ENCODE measurements at regions not wholly inside any gene's neighbourhood (a gene's known extent, or its start where the extent isn't known, plus 50 kb on each side); places are given as distances from the start of the nearest gene placed in this dataset.

GRCh38 chr13:63607153-63607552 is 2191.5 kb upstream of the PCDH20 start:
- H3K14ac ChIP-seq (ENCODE audit: insufficient read depth, low read length): no peak overlapping the region

More at GRCh38 chr13:63607153-63607552, 2191.5 kb upstream of the PCDH20 start:
- no peak overlapping the region for H3K9ac ChIP-seq (ENCODE audit: extremely low read depth, insufficient read length, low read length)
- H3K4ac ChIP-seq (ENCODE audit: low read depth, low read length): no peak overlapping the region
- H2BK5ac ChIP-seq (ENCODE audit: insufficient read length, low read length): no peak overlapping the region
- H3K27me3 ChIP-seq (ENCODE audit: insufficient read depth, low read length): no peaks in the 10 kb centered on the region
- H3K79me1 ChIP-seq (ENCODE audit: insufficient read depth, low read depth, low read length, poor library complexity, severe bottlenecking): no peaks in the 10 kb centered on the region
- no peak overlapping the region for H2BK12ac ChIP-seq (ENCODE audit: insufficient read length, low read depth, low read length)
- H2BK120ac ChIP-seq (ENCODE audit: low read depth, low read length, poor library complexity, severe bottlenecking): no peak overlapping the region
- H3K4me1 ChIP-seq (ENCODE audit: insufficient read depth, low read length): no peaks in the 10 kb centered on the region
- no peak overlapping the region for H3K4me2 ChIP-seq (ENCODE audit: insufficient read depth, insufficient read length, low read length)
- Mint-ChIP-seq H3K4me1 (no peaks in the 10 kb centered on the region), H3K27me3 (ENCODE audit: low read depth) (no peaks in the 10 kb centered on the region), H3K36me3 (ENCODE audit: insufficient read depth in 1 of 3, low read depth in 3 of 3) (peaks cover 0 to 21% (median 0%) of the 10 kb centered on the region in 3 experiments; a peak in 3 of 7 replicates), H3K27ac (no peak overlapping the region), H3K9me3 (peaks cover 18 to 19% of the 10 kb centered on the region in 2 experiments), H3K4me3 (no peak overlapping the region)
- H3K79me2 ChIP-seq (ENCODE audit: insufficient read depth, low read length): no peaks in the 10 kb centered on the region
- no peak overlapping the region for H2BK15ac ChIP-seq (ENCODE audit: low read depth, low read length)
- no peaks in the 10 kb centered on the region for H3K9me3 ChIP-seq (ENCODE audit: control insufficient read depth, low read depth, low read length)
- H4K5ac ChIP-seq (ENCODE audit: insufficient read length, low read depth, low read length): no peak overlapping the region
- DNase-seq: no peak
- H3T11ph ChIP-seq (ENCODE audit: low read length): no peak overlapping the region
- no peak overlapping the region for H2AK5ac ChIP-seq (ENCODE audit: insufficient read length, low read length)
- no peak overlapping the region for H2BK20ac ChIP-seq (ENCODE audit: low read depth, low read length, poor library complexity, severe bottlenecking)
- no peak overlapping the region for H3K18ac ChIP-seq (ENCODE audit: insufficient read length, low read depth, low read length)
- TF ChIP-seq, protein P1, sequence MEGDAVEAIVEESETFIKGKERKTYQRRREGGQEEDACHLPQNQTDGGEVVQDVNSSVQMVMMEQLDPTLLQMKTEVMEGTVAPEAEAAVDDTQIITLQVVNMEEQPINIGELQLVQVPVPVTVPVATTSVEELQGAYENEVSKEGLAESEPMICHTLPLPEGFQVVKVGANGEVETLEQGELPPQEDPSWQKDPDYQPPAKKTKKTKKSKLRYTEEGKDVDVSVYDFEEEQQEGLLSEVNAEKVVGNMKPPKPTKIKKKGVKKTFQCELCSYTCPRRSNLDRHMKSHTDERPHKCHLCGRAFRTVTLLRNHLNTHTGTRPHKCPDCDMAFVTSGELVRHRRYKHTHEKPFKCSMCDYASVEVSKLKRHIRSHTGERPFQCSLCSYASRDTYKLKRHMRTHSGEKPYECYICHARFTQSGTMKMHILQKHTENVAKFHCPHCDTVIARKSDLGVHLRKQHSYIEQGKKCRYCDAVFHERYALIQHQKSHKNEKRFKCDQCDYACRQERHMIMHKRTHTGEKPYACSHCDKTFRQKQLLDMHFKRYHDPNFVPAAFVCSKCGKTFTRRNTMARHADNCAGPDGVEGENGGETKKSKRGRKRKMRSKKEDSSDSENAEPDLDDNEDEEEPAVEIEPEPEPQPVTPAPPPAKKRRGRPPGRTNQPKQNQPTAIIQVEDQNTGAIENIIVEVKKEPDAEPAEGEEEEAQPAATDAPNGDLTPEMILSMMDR (conservative IDR thresholded peaks at IDR 0.05): no peak
- no peak overlapping the region for H4K91ac ChIP-seq (ENCODE audit: insufficient read length, low read depth, low read length)
- no peaks in the 10 kb centered on the region for H4K20me1 ChIP-seq (ENCODE audit: control insufficient read depth, insufficient read depth, insufficient read length)
- no peak overlapping the region for H4K8ac ChIP-seq (replicated peaks; ENCODE audit: insufficient read length, low read depth, low read length)
- no peak overlapping the region for H2AFZ ChIP-seq (ENCODE audit: low read length)
- no CpG with 5 or more reads among the region's 1 CpG for WGBS (ENCODE audit: extremely low coverage, insufficient read length, low lambda C conversion rate)
- no peak overlapping the region for H3K23ac ChIP-seq (ENCODE audit: insufficient read length, low read depth, low read length)
- no peak overlapping the region for H3K27ac ChIP-seq (ENCODE audit: insufficient read length, low read depth, low read length)
- no peak overlapping the region for H3K56ac ChIP-seq (ENCODE audit: insufficient read length, low read depth, low read length)
- no peaks in the 10 kb centered on the region for H3K23me2 ChIP-seq (ENCODE audit: insufficient read length, low read depth, low read length, poor library complexity, severe bottlenecking)
